ENCODE measurements at regions not wholly inside any gene's neighbourhood (a gene's known extent, or its start where the extent isn't known, plus 50 kb on each side); places are given as distances from the start of the nearest gene placed in this dataset.

GRCh38 chr12:63264629-63265028 is 113.6 kb upstream of the AVPR1A start:
- Histone ChIP-seq H4K20me1 (ENCODE audit: insufficient read depth) (no peaks in the 10 kb centered on the region), H3K9ac (ENCODE audit: low read length) (no peak overlapping the region), H3K36me3 (ENCODE audit: insufficient read depth, low read length) (no peaks in the 10 kb centered on the region), H3K27me3 (ENCODE audit: insufficient read depth, low read depth, low read length) (no peaks in the 10 kb centered on the region), H3K27ac (ENCODE audit: low read length) (no peak overlapping the region), H2AFZ (ENCODE audit: low read depth, low read length) (no peak overlapping the region), H3K9me3 (ENCODE audit: low read length) (no peaks in the 10 kb centered on the region), H3K9me2 (ENCODE audit: insufficient read depth, low read length) (no peaks in the 10 kb centered on the region), H3F3A (ENCODE audit: insufficient read depth, low read length, poor library complexity, severe bottlenecking) (no peaks in the 10 kb centered on the region), H3K79me2 (replicated peaks; ENCODE audit: insufficient read depth, low read length) (no peaks in the 10 kb centered on the region), H3K4me3 (ENCODE audit: low read length) (no peak overlapping the region), H3K4me2 (ENCODE audit: low read length) (no peak overlapping the region)
- TF ChIP-seq EZH2 (IDR thresholded peaks at IDR 0.05; ENCODE audit: borderline replicate concordance, insufficient read depth, low read length, poor library complexity, severe bottlenecking) (no peak), TAF1 (IDR thresholded peaks at IDR 0.05; ENCODE audit: low read depth) (no peak), RAD21 (conservative IDR thresholded peaks at IDR 0.05) (no peak), MXI1 (conservative IDR thresholded peaks at IDR 0.05; ENCODE audit: poor library complexity, severe bottlenecking) (no peak), POLR2AphosphoS5 (IDR thresholded peaks at IDR 0.05) (no peak), SMC3 (conservative IDR thresholded peaks at IDR 0.05; ENCODE audit: poor library complexity) (no peak), REST (IDR thresholded peaks at IDR 0.05; ENCODE audit: borderline replicate concordance) (no peak), EP300 (conservative IDR thresholded peaks at IDR 0.05; ENCODE audit: poor library complexity, severe bottlenecking) (no peak), CTCF (IDR thresholded peaks at IDR 0.05; ENCODE audit: poor library complexity, severe bottlenecking) (no peak)

DNA sequence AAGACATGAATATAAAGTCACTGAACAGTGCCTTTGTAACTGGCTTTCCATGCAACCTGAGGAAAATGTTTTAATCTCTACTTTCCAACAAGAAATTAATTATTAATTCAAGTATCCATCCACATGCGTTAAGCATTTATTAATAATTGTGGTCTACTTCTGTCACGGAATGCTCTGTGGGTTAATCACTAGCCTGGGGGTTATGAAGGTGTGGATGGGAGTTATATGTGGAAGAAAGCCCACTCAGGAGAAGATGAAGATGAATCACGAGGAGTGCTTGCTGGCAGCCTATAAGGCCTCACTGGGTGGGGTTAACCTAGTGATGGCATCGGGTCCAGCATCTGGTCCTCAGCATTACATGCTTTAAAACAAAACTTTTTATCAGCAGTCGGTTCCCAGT is 99.5 kb upstream of the AVPR1A start:
- TF ChIP-seq EZH2 (IDR thresholded peaks at IDR 0.05; ENCODE audit: borderline replicate concordance, insufficient read depth, low read length, poor library complexity, severe bottlenecking) (no peak), CTCF (IDR thresholded peaks at IDR 0.05; ENCODE audit: poor library complexity, severe bottlenecking) (no peak), SMC3 (conservative IDR thresholded peaks at IDR 0.05; ENCODE audit: poor library complexity) (no peak)

More for the DNA sequence above, 99.5 kb upstream of the AVPR1A start:
- no peaks in the 10 kb centered on the region for H3K27me3 ChIP-seq (ENCODE audit: insufficient read depth, low read depth, low read length)
- no peaks in the 10 kb centered on the region for H3K36me3 ChIP-seq (ENCODE audit: insufficient read depth, low read length)
- no peak overlapping the region for H3K4me2 ChIP-seq (ENCODE audit: low read length)
- no peaks in the 10 kb centered on the region for H3K9me3 ChIP-seq (ENCODE audit: low read length)
- no peak overlapping the region for H3K9ac ChIP-seq (ENCODE audit: low read length)
- no peaks in the 10 kb centered on the region for H3K79me2 ChIP-seq (replicated peaks; ENCODE audit: insufficient read depth, low read length)
- H4K20me1 ChIP-seq (ENCODE audit: insufficient read depth): no peaks in the 10 kb centered on the region
- H2AFZ ChIP-seq (ENCODE audit: low read depth, low read length): no peak overlapping the region
- no peaks in the 10 kb centered on the region for H3F3A ChIP-seq (ENCODE audit: insufficient read depth, low read length, poor library complexity, severe bottlenecking)
- no peaks in the 10 kb centered on the region for H3K9me2 ChIP-seq (ENCODE audit: insufficient read depth, low read length)
- no peak overlapping the region for H3K27ac ChIP-seq (ENCODE audit: low read length)
- no peak overlapping the region for H3K4me3 ChIP-seq (ENCODE audit: low read length)

All from neural cell (in vitro differentiated cells).